Skin of body (tissue), 1 donor: ENCODE measurements at regions not wholly inside any gene's neighbourhood (a gene's known extent, or its start where the extent isn't known, plus 50 kb on each side); places are given as distances from the start of the nearest gene placed in this dataset.
"Not testable (repeated sequence)": the region's sequence is repeated elsewhere in the genome, so short reads cannot be mapped to it uniquely, and the experiment has no call there.

Experiments used
- DNase-seq: peaks from one replicate; lab custom pipeline; 2025; lab: John Stamatoyannopoulos, UW

DNA sequence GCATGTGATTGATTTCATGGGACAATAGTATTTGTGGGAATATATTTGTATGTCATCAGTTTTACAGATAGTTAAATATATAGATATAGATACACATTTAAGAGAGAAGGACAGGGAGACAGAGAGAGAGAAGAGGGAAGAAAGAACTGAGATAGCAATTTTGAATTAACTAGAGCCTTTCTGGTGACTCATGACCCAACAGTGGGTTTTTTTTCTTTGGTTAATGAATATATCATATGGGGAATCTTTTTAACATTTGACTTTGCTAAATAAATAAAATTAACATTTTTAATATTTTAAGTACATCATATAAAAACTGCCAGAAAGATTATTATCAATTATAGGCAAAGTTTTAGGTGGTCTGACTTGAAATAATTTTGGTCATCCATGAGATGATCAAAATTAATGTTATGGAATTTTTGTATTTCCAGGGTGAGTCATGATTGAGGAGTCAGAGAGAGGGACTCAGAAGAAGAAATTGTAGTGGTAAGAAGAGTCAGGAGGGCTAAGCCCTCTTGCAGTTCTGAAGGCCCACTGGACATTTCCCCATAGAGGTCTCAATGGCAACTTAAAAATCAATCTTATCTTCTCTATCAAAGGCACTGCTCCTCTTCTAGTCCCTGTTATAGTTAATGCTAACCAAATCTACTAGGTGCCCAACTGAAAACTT, 508.1 kb upstream of the MAP3K7 start:
- no peak for DNase-seq

DNA sequence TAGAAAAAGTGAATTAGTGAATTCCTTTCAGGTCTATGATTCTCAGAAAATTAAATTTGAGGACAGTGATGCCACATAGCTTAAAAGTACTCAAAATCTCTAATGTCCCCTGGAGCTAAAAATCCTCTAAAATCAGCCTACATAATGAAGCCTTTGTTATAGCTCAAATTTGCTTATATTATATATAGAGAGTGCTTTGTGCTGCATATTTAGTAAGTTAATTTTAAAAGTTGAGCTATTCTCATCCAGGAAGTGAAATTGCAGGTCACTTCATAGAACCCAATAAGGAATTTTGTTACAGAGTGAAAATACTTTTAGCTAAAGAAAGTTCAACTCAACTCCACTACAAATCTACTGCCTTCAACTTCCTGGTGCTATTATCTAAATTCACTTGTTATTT, 507.5 kb upstream of the MAP3K7 start:
- DNase-seq: no peak

DNA sequence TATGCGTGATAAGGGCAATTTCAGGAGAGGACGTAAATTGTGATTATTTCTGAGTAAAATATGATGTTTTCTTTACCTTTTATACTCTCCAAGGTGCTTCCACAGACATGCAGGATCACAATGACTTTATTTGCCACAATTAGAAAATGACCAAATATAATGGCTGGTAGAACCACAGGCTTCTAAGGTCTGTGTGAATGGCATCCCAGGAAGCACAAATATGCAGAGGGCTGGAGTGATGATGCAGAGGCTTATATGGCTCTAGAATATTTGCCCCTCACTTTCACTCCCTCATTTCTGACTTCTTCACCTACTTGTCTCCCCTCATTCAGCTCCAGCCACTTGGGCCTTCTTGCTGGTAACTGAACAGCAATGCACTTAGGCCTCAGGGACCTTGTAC, 502.1 kb upstream of the MAP3K7 start:
- no peak for DNase-seq

DNA sequence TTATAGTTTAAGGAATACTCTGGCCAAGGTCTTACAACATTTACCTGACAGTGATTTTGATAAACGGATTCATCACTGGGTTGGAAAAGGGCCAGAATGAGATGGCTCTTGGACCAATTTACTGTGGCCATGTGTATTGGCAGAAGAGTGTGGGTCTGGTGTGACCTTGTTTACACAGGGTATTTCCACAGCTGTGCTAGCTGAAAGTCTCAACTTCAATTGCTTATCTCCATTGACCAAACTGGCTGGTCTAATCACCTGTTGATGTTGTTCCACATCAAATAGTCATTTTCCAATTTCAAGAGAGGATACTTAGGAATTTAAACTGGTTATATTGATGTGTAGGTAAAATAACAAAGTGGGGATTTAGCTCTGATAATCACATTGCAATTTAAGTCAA, 501.6 kb upstream of the MAP3K7 start:
- DNase-seq: no peak

DNA sequence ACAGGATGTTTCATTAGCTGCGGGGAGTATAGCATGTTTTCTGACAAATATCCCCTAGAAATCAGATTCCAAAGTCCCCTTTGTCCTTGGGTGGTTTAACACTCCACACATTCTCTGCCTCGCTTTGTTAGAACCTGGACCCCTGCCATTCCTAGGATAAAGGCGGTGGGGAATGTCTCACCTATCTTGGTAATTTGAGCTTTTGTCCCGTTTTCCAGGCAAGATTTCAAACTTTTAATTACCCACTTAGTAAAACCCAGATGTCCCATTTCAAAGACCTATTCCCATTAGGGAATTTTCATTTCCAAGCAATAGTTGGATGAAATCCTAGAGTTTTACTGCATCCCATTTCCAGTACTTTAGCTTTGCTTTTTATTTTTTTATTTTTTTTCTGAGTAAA, 501.0 kb upstream of the MAP3K7 start:
- no peak for DNase-seq

GRCh38 chr6:91083211-91083610, 496.3 kb upstream of the MAP3K7 start:
- peak; percentile 7 for DNase-seq

DNA sequence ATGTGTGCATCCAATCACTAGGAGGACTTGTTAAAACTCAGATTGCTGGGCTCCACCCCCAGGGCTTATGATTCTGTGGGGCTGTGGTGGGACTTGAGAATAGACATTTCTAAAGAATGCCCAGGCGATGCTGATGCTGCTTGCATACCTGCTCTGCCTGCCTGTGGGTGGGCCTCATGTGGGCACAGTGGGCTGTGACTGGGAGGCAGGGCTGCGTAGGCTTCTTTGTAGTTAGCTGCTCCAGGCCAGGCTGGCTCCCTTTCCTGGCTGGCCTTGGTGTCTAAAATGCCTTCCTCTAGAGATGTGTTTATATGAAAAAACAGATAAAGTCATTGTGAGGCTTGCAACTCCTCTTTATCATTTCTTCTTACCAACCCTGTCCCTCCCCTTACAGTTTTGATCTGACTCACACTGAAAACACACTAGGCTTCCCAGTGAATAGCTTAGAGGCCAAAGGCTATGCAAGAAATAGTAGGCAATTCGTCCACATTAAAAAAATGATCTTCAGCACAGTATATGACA, 495.5 kb upstream of the MAP3K7 start:
- no peak for DNase-seq

DNA sequence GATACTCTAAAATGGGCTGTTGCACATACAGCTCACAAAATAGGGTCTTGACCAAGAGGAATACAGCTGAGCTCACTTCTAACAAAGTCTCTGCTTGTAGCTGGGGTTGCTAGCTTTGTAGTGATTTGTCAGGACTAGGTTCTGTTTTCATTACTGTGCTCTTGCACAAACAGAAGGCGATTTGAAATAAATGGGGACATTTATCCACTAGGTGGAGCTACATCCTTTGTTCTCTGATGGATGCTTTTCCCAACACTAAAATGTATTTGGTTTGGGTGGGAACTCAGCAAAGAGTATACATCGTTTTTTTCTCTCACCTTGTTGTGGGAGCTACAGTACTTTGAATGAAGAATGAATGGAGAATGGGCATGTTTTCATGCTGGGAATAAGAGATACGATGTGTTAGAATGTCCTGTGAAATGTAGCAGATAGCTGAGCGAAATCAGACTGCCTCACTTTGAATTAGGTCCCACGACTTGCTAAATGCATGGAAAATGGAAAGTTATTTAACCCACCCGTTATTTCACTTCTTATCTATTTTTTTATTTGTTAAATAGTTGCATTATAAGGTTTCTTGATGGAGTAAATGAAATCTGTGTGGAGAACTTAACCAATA, 494.7 kb upstream of the MAP3K7 start:
- peak; percentile 10 for DNase-seq

GRCh38 chr6:91080871-91081270, 494.0 kb upstream of the MAP3K7 start:
- no peak for DNase-seq

DNA sequence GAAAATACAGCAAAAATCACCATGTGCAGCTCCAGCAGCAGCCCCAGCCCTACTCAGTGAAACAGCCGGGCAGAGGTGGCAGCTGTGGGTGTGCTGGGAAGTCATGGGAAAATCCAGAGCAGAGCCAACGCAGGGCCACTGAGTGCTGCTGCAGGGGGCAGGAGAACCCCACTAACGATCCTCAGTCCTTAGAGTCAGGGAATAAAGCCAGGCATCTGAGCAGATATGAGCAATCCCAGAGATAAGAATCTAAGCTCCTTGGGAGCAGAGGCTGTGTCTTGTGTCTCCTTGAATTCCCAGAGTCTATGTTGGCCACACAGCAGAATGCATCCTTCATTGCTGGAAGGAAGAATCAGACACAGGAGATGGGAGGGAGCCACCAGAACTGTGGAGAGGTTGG, 493.1 kb upstream of the MAP3K7 start:
- no peak for DNase-seq

GRCh38 chr6:91075244-91075976, 488.5 kb upstream of the MAP3K7 start:
- DNase-seq: no peak

DNA sequence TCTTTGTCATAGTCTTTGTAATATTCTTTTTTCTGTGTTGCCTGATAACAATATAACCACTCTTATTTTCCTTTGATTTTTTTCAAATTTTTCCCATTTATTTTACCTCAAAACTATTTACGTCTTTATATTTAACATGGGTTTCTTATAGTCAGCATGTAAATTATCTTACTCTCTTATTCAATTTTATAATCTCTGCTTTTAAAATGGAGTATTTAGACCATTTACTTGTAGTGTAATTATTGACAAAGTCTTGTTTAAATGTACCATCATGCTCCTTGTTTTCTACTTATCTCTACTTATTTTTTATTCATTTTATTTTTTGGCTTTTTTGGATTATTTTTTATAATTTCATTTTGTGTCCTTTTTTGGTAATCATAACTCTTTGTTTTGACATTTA, 476.5 kb upstream of the MAP3K7 start:
- DNase-seq: no peak

- DNase-seq: no peak
Observed at GRCh38 chr6:91057689-91058088, 470.8 kb upstream of the MAP3K7 start.

DNA sequence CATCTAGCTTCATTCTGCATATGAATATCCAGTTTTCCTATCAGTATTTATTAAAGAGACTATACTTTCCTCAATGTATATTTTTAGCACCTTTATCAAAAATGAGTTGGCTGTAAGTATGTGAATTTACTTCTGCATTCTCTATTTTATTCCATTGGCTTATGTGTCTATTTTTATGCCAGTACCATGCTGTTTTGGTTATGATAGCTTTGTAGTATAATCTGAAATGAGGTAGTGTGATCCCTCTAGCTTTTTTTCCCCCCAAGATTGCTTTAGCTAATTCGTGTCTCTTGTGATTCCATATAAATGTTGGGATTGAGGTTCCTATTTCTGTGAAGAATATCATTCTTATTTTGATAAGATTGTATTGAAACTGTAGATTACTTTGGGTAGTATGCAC, 469.1 kb upstream of the MAP3K7 start:
- no peak for DNase-seq

GRCh38 chr6:91052473-91053450, 465.9 kb upstream of the MAP3K7 start:
- not testable (repeated sequence) for DNase-seq

DNA sequence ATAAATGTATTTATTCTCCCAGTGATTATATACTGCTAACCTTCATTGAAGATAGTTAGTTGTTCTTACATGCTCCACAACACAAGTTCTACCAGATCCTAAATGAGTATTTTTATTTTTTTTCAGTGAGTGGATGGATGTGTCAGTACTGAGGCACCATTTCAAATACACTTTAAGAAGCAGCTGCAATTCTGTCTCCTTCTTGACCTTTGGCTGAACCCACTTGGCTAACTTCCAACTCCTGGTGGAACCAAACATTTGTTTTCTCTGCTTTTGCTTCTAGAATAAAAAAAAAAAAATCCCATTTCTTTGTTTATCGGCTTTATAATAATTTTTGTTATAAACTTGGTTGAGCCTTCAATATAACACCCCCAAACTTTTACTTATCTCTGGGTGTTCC, 458.3 kb upstream of the MAP3K7 start:
- DNase-seq: no peak

GRCh38 chr6:91043751-91044150, 456.9 kb upstream of the MAP3K7 start:
- no peak for DNase-seq

- no peak for DNase-seq
Observed at GRCh38 chr6:91042656-91043055, 455.8 kb upstream of the MAP3K7 start.

DNA sequence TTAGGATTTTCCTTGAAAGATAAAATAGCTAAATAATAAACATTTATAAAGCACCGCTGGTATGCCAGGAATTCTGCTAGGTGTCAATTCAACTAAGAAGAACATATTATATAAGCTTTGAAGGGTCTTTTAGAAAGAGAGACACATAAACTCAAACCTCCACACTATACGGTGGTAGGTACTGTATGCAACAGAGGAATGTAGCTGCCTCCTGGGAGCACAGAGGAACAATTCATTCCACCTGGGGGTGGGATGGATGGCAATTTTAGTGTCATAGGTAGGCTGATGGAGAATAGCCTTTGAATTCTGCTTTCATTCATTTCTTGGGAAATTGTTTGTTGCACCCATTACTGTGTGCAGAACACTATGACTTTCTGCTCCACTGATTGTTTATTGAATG, 447.1 kb upstream of the MAP3K7 start:
- no peak for DNase-seq

DNA sequence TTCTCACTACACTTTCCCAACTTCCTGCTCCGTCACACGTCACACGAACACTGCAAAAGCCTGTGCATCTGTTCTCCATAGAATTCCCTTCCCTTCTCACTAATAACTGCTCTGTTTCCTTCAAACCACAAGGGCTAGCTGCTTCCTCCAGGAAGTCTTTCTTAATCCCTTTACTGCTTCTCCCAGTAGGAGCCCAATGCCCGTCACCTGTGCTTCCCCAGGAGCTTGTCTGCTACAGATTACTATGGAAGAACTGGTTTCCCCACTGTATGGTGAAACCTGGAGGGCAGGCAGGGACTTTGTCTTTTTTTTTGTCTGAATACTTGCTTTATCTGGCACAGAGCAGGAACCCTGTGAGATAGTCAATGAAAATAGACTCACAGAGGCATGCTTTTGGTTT, 444.7 kb upstream of the MAP3K7 start:
- no peak for DNase-seq

GRCh38 chr6:91029211-91029610, 442.3 kb upstream of the MAP3K7 start:
- DNase-seq: no peak
